ENCODE measurements at regions not wholly inside any gene's neighbourhood (a gene's known extent, or its start where the extent isn't known, plus 50 kb on each side); places are given as distances from the start of the nearest gene placed in this dataset.
"Not testable (repeated sequence)": the region's sequence is repeated elsewhere in the genome, so short reads cannot be mapped to it uniquely, and the experiment has no call there.

- no peak for DNase-seq
Observed at GRCh38 chr3:168839653-168840052, 743.9 kb upstream of the GOLIM4 start.

DNA sequence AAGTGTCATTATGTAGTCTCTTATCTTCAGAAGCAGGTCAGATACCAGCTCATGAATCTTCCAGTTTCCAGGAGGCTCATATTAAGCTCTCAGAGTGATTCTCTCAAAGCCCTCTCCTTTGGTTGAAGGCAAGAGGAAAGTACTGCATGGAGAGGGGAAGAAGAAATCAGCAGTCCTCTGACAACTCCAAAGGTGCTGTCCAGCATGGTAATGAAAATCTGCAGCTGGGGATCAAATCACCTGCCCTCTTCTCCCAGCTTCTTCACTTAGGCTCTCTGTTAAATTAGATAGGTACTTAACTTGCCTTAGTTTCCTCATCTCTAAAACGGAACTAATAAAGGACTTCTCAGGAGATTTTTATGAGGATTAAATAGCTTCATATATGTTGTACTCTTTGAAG is 738.8 kb upstream of the GOLIM4 start:
- no peak for DNase-seq

DNA sequence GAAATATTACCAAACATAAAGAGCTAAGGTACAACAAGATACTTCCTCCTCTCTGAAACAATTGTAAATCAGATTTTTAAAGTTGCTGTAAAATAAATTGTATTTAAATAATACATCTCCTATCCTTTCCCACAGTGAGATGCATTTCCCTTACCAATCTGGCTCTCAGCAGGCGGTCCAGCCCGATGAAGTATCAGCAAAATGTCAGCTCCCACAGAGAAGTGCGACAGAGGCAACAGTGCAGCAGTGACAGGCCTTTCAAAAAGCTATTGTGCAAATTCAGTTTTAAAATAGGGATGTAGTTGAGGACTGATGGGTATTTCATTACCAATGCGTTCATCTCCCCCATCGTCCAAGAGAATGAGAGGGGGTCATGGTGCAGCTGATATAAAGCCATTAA is 733.2 kb upstream of the GOLIM4 start:
- DNase-seq: no peak

GRCh38 chr3:168828536-168828935 is 732.8 kb upstream of the GOLIM4 start:
- DNase-seq: no peak

DNA sequence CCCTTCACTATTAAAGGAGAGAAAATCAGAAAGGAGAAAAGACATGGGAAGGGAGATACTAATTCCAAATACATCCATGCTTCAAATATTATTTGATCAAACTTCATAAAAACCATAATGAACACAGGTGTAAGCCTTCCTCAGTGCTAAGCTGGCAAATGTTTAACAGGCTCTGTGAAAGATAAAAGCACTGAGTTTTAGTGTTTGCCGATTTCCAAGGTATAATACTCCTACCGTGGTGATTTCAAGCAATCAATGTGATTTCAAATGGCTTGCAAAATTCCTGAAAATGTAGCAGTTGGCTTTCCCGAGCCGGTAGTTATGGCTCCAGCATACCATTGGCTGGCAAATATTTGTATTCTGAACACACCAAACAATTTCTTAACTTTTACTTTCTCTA is 732.3 kb upstream of the GOLIM4 start:
- DNase-seq: no peak

DNA sequence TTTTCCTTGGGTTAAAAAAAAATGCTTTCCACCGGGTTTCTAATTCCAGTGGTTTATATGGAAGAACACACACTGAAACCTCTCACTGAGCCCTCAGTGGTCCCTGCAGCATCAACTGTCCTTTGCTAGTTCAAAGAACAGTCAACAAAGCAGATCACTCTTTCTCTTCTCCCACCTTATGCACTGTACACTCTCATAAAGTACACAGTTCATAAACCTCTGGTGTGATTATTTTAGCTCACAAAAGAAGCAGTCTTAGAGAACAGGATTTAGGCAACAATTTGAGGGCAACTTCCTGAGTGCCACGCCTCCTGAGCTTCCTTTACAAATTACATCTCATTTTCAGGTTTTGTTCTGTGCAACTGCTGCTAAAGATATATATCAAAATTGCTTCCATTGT is 728.4 kb upstream of the GOLIM4 start:
- no peak for DNase-seq

DNA sequence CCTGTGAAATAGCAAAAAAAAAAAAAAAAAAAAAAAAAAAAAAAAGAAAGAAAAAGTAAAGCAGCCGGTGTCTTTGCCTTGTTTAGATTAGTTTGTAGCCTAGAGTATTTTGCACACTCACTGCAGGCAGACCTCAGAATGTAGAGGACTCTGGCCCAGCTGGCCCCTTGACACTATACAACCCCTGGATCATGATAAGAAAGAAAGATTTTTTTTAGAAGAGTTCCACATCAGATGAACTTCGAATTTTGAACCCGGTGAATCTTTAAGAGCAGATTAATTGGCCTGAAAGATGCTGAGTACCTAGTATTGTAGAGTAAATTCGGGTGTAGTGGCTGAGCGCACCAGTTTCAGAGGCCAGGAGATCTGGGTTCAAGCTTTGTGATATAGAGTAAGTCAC is 727.7 kb upstream of the GOLIM4 start:
- DNase-seq: no peak

GRCh38 chr3:168820810-168821415 is 725.2 kb upstream of the GOLIM4 start:
- DNase-seq: peak; percentile 13 to 50

DNA sequence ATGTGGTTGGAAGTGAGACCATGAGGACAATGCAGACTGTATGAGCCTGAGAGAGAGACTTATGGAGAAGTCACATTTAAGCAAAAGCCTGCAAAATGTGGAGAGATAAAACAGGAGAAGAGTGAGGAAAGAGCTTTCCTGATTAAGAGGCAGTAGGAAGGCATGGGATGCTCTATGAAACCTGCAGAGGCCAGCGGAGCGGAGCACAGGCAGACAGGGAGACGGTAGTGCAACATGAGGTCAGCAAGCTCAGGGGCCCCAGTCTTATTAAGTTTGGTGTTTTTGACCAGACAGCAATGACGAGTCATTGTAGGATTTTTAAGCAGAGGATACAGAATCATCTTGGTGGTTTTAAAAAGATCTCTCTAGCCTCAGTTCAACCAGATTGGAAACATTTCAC is 721.5 kb upstream of the GOLIM4 start:
- DNase-seq: no peak

DNA sequence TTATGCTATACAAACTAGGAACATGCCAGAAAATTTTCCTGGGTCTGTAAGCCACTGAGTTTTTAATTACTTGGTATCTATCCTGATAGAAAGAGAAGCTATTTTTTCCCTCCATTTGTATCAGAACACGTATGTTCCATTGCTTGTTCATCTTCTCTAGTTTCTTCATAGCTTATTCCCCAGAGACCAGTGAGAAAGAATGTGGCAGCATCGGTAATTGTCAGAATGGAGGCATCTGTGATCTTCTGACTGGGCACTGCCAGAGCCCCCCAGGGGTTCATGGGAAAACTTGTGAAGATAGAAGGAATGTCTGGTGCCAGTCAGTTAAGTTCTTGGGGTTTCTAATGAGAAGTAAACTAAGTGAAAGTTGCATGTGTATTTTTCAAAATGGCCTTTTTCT is 720.2 kb upstream of the GOLIM4 start:
- DNase-seq: peak in 1 of 2 experiments; percentile 30

GRCh38 chr3:168813225-168813802 is 717.6 kb upstream of the GOLIM4 start:
- no peak for DNase-seq

GRCh38 chr3:168812234-168812633 is 716.5 kb upstream of the GOLIM4 start:
- peak in 1 of 2 experiments; percentile 62 for DNase-seq

- DNase-seq: peak in 1 of 2 experiments; percentile 26
Observed at GRCh38 chr3:168808596-168808995, 712.9 kb upstream of the GOLIM4 start.

DNA sequence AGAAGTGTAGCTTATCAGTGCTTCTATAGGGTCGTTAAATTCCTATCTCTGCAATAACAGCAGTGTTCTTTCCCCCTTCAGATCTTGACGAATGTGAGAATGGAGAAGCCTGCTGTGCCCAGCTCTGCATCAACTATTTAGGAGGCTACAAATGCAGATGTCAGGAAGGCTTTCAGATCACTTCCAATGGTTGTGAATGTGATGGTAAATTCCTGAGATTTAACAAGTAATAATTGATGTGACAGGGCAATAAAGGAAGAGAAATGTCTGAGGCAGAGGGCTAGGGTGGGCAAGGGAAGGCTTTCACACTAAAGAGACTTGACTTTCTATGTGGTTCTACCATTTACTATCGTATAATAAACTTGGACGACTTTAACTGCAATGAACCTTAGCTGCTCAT is 711.7 kb upstream of the GOLIM4 start:
- no peak for DNase-seq

DNA sequence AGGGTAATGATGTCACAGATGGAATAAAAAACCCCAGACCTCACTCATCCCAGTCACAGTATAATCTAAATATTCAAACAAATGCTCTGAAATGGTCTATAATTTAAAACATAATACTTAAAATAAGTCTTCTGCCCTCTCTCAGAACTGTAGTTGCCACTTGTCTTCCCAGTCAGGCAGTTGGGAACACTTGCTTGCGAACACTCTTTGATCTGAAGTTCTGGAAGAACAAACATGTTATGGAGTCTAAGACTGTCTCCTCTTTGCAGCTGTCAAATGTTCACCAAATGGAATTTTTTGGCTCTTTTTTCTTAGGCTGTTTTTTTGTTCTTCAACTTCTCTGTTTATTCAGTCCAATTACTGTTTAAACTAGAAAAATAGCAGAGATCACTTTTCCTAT is 711.1 kb upstream of the GOLIM4 start:
- DNase-seq: no peak

GRCh38 chr3:168803536-168803935 is 707.8 kb upstream of the GOLIM4 start:
- no peak for DNase-seq

DNA sequence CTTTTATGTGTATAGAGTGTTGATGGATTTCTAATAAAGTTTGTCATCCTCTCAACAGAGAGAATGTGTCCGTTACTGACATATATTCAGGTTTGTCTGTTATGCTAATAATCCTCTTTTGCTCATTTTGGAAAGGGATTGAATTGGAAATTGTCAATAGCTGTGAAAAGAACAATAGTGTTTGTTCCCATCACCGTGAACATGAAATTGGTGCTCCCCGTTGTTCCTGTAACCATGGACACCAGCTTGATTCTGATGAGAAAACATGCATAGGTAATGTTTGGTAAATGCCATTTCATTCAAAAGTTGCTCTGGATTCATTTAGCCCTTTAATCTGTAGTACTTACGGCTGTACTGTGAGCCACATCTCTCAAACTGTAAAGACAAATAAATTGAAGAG is 707.0 kb upstream of the GOLIM4 start:
- no peak for DNase-seq

DNA sequence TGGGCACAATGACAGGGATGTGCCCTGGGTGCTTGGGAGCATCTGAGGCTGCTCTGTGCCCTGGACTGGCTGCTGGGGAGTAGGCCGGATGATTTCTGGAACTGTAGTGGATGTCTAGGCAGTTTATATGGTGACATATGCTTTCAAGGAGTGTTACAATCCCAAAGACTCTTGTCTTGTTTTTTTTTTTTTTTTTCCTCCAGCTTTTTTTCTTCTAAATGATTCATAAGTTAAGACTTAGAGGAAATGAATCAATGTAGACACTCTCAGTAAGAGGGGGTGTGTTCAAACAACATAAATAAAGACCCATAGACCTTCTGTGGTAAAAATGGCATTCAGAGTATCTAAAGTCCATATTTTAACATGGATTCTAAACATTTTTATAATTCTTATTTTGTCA is 706.1 kb upstream of the GOLIM4 start:
- no peak for DNase-seq

DNA sequence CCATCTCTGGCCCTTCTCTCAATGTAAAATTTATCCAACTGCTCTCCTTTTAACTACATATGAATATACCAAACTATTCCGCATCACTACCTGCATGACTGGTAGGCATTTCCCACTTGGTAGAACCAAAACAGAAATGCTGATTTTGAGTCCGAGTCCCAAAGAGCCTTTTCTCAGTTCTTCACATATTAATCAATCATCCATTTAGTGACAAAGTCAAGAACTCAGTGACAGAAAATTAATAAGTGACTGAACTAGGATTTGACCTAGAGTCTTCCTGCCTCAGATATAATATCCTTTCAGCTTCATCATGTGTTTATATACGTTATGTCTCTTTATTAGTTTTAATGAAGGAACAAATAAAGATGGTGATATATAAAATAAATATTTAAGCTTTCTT is 700.6 kb upstream of the GOLIM4 start:
- no peak for DNase-seq

DNA sequence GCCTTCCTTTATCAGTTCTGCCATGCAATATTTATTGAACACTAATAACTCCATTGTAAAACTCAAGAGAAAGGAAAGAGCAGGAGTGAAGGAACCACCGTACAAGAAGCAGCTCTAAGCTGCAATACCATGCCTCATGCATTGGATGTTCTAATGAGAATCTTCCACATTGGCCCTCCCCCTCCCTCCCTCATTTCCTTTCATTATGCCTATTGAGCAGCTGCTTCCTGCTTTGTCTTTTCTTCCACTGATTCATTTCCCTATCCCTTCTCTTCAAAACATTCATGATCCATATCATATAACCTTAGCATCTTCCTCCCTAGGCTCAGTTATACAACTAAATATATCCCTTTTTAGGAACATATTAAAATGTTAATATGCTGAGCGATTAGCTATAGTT is 698.7 kb upstream of the GOLIM4 start:
- DNase-seq: no peak

- DNase-seq: no peak
Observed at GRCh38 chr3:168782193-168782592, 686.5 kb upstream of the GOLIM4 start.

- DNase-seq: not testable (repeated sequence)
Observed at GRCh38 chr3:168779970-168780645, 684.4 kb upstream of the GOLIM4 start.

DNA sequence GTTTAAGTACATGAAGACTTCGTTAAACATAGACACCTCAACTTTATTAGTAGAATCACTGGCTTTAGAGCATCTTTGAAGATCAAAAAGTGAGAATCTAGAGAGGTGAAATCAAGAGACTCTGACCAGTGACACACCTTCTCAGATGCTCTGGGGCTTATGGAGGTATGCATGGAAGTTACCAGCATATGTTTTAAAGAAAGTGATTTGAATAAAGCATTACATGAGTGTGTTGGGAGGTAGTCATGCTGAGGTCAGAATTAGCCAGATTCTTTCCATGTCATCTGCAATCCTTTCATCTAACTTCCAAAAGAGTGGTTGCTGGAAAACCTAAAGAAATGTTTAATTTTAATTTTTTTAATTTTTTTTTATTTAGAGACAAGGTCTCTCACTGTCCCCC is 658.0 kb upstream of the GOLIM4 start:
- DNase-seq: no peak

- no peak for DNase-seq
Observed at GRCh38 chr3:168752339-168752738, 656.6 kb upstream of the GOLIM4 start.

- DNase-seq: no peak
Observed at GRCh38 chr3:168747697-168748096, 652.0 kb upstream of the GOLIM4 start.
